ENCODE measurements at regions not wholly inside any gene's neighbourhood (a gene's known extent, or its start where the extent isn't known, plus 50 kb on each side); places are given as distances from the start of the nearest gene placed in this dataset.

- Histone ChIP-seq H3K9ac (ENCODE audit: extremely low read depth, insufficient read length, low read length) (no peak overlapping the region), H3K23ac (ENCODE audit: insufficient read length, low read depth, low read length) (no peak overlapping the region), H3K56ac (ENCODE audit: insufficient read length, low read depth, low read length) (no peak overlapping the region), H2BK120ac (ENCODE audit: low read depth, low read length, poor library complexity, severe bottlenecking) (no peak overlapping the region), H3K14ac (ENCODE audit: insufficient read depth, low read length) (no peak overlapping the region), H4K91ac (ENCODE audit: insufficient read length, low read depth, low read length) (no peak overlapping the region), H3K27me3 (ENCODE audit: insufficient read depth, low read length) (no peaks in the 10 kb centered on the region), H2AK5ac (ENCODE audit: insufficient read length, low read length) (no peak overlapping the region), H3K4me2 (ENCODE audit: insufficient read depth, insufficient read length, low read length) (no peak overlapping the region), H3K18ac (ENCODE audit: insufficient read length, low read depth, low read length) (no peak overlapping the region), H3K4ac (ENCODE audit: low read depth, low read length) (no peak overlapping the region), H3K23me2 (ENCODE audit: insufficient read length, low read depth, low read length, poor library complexity, severe bottlenecking) (no peaks in the 10 kb centered on the region), H3K79me1 (ENCODE audit: insufficient read depth, low read depth, low read length, poor library complexity, severe bottlenecking) (no peaks in the 10 kb centered on the region), H3K4me1 (ENCODE audit: insufficient read depth, low read length) (no peaks in the 10 kb centered on the region), H2BK5ac (ENCODE audit: insufficient read length, low read length) (no peak overlapping the region), H3T11ph (ENCODE audit: low read length) (no peak overlapping the region), H4K20me1 (ENCODE audit: control insufficient read depth, insufficient read depth, insufficient read length) (no peaks in the 10 kb centered on the region), H4K5ac (ENCODE audit: insufficient read length, low read depth, low read length) (no peak overlapping the region), H2BK20ac (ENCODE audit: low read depth, low read length, poor library complexity, severe bottlenecking) (no peak overlapping the region), H3K9me3 (ENCODE audit: control insufficient read depth, low read depth, low read length) (no peaks in the 10 kb centered on the region), H2AFZ (ENCODE audit: low read length) (no peak overlapping the region), H2BK12ac (ENCODE audit: insufficient read length, low read depth, low read length) (no peak overlapping the region), H3K27ac (ENCODE audit: insufficient read length, low read depth, low read length) (no peak overlapping the region), H3K79me2 (ENCODE audit: insufficient read depth, low read length) (no peaks in the 10 kb centered on the region), H2BK15ac (ENCODE audit: low read depth, low read length) (no peak overlapping the region), H4K8ac (replicated peaks; ENCODE audit: insufficient read length, low read depth, low read length) (no peak overlapping the region)
- Mint-ChIP-seq H3K36me3 (ENCODE audit: insufficient read depth in 1 of 3, low read depth in 3 of 3) (no peaks in the 10 kb centered on the region), H3K9me3 (no peaks in the 10 kb centered on the region), H3K4me1 (peaks cover 0 to 3% of the 10 kb centered on the region in 2 experiments; a peak in 2 of 4 replicates), H3K27me3 (ENCODE audit: low read depth) (peaks cover 29% of the 10 kb centered on the region), H3K27ac (no peak overlapping the region; a peak in 1 of 7 replicates), H3K4me3 (no peak overlapping the region)
- no peak for DNase-seq
- no peak for TF ChIP-seq CTCF (conservative IDR thresholded peaks at IDR 0.05)
- WGBS (ENCODE audit: extremely low coverage, insufficient read length, low lambda C conversion rate), result no CpG with 5 or more reads among the region's 14 CpGs
These were observed 189.1 kb downstream of the IGLL1 start for GRCh38 chr22:23391022-23391421.

Data from H9 (cell line).